ENCODE measurements at regions not wholly inside any gene's neighbourhood (a gene's known extent, or its start where the extent isn't known, plus 50 kb on each side); places are given as distances from the start of the nearest gene placed in this dataset.

- Histone ChIP-seq H3K9me3 (peaks cover 0 to 18% (median 5%) of the 10 kb centered on the region in 11 donors), H3K27me3 (no peaks in the 10 kb centered on the region), H3K27ac (peak overlapping the region in 1 of 10 donors; percentile 27), H3K4me3 (no peak overlapping the region), H3K36me3 (no peaks in the 10 kb centered on the region), H3K4me1 (no peaks in the 10 kb centered on the region)
- ATAC-seq = peak in 3 of 8 donors; percentile 45 to 88 (median 67)
- DNase-seq = peak in 1 of 2 donors; percentile 17
- 45 to 52% methylated on average over 9 of the region's 9 CpGs for WGBS, 2 donors
- intact Hi-C loops (cut with DNase I) = loop anchor here in 2 of 10 donors (5.0 to 10.0 kb wide), 2 partner anchors 223 to 225 kb away; no protein-coding TSS in a partner anchor
- TF ChIP-seq CTCF (IDR thresholded peaks at IDR 0.05) = peak in 7 of 9 donors; percentile 17 to 43 (median 31)
These were observed 941.2 kb upstream of the TENM3 start for GRCh38 chr4:181301735-181302710.

- 54 to 60% methylated on average over 2 of the region's 2 CpGs for WGBS, 2 donors
- TF ChIP-seq CTCF (IDR thresholded peaks at IDR 0.05) = no peak
- intact Hi-C loops (cut with DNase I) = loop anchor here in 1 of 10 donors (10.0 kb wide), 1 partner anchor 217 kb away; no protein-coding TSS in a partner anchor
- no peak for ATAC-seq
- peaks cover 0 to 3% (median 0%) of the 10 kb centered on the region in 11 donors for H3K9me3 ChIP-seq
- no peak overlapping the region for H3K4me3 ChIP-seq
- no peak for DNase-seq
- no peaks in the 10 kb centered on the region for H3K36me3 ChIP-seq
- H3K27ac ChIP-seq = no peak overlapping the region
- H3K4me1 ChIP-seq = peaks cover 0 to 6% (median 0%) of the 10 kb centered on the region in 9 donors
- no peaks in the 10 kb centered on the region for H3K27me3 ChIP-seq
These were observed 935.4 kb upstream of the TENM3 start for GRCh38 chr4:181307824-181308223.

- Histone ChIP-seq H3K27ac (no peak overlapping the region), H3K4me3 (no peak overlapping the region), H3K9me3 (peaks cover 0 to 3% (median 0%) of the 10 kb centered on the region in 11 donors), H3K27me3 (no peaks in the 10 kb centered on the region), H3K36me3 (no peaks in the 10 kb centered on the region), H3K4me1 (peaks cover 0 to 6% (median 0%) of the 10 kb centered on the region in 9 donors)
- WGBS, 2 donors = 63 to 66% methylated on average over 7 of the region's 7 CpGs
- DNase-seq (no peak), ATAC-seq (no peak)
- intact Hi-C loops (cut with DNase I) = loop anchor here in 1 of 10 donors (10.0 kb wide), 1 partner anchor 216 kb away; no protein-coding TSS in a partner anchor
- no peak for TF ChIP-seq CTCF (IDR thresholded peaks at IDR 0.05)
These were observed 934.5 kb upstream of the TENM3 start for GRCh38 chr4:181308476-181309312.

GRCh38 chr4:181312066-181312465 is 931.1 kb upstream of the TENM3 start:
- peaks cover 0 to 6% (median 0%) of the 10 kb centered on the region in 11 donors for H3K9me3 ChIP-seq
- no peaks in the 10 kb centered on the region for H3K27me3 ChIP-seq
- H3K4me1 ChIP-seq = peaks cover 0 to 6% (median 0%) of the 10 kb centered on the region in 9 donors
- H3K27ac ChIP-seq = peak overlapping the region in 6 of 10 donors; percentile 6 to 68 (median 38)
- H3K36me3 ChIP-seq = no peaks in the 10 kb centered on the region
- DNase-seq (peak in 1 of 2 donors; percentile 20), ATAC-seq (peak; percentile 29 to 96 (median 94))
- intact Hi-C loops (cut with DNase I) = no loop called here
- 9 to 20% methylated on average over 4 of the region's 4 CpGs for WGBS, 2 donors
- no peak for TF ChIP-seq CTCF (IDR thresholded peaks at IDR 0.05)
- no peak overlapping the region for H3K4me3 ChIP-seq
